ENCODE measurements at regions not wholly inside any gene's neighbourhood (a gene's known extent, or its start where the extent isn't known, plus 50 kb on each side); places are given as distances from the start of the nearest gene placed in this dataset.

DNA sequence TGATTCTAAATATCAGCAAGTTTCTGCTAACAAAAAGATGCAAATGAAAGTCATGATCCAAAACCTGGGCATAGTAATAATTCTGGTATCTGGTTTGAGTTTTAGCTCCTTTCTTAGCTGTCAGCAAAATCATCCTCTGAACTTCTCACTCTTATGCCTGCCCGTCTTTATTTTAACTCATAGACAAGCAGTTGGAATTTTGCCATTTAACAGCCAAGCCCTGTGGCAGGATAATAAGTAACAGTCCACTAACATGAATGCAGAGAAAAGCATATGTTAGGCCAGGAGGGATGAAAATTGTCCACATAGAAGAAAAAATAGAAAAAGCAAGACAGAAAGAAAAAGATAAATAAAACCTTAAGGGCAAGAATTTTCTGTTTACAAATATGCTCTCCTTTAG is 170.0 kb upstream of the LAMA2 start:
- TF ChIP-seq, protein P1, sequence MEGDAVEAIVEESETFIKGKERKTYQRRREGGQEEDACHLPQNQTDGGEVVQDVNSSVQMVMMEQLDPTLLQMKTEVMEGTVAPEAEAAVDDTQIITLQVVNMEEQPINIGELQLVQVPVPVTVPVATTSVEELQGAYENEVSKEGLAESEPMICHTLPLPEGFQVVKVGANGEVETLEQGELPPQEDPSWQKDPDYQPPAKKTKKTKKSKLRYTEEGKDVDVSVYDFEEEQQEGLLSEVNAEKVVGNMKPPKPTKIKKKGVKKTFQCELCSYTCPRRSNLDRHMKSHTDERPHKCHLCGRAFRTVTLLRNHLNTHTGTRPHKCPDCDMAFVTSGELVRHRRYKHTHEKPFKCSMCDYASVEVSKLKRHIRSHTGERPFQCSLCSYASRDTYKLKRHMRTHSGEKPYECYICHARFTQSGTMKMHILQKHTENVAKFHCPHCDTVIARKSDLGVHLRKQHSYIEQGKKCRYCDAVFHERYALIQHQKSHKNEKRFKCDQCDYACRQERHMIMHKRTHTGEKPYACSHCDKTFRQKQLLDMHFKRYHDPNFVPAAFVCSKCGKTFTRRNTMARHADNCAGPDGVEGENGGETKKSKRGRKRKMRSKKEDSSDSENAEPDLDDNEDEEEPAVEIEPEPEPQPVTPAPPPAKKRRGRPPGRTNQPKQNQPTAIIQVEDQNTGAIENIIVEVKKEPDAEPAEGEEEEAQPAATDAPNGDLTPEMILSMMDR (IDR thresholded peaks at IDR 0.05), result no peak
- TF ChIP-seq POLR2A (IDR thresholded peaks at IDR 0.05), result no peak

All from thyroid gland (tissue), 4 donors.